Adipocyte (in vitro differentiated cells): ENCODE measurements at regions not wholly inside any gene's neighbourhood (a gene's known extent, or its start where the extent isn't known, plus 50 kb on each side); places are given as distances from the start of the nearest gene placed in this dataset.

Source experiments
- DNase-seq: peaks from one replicate; pipeline ENCODE4 v3.0.0-alpha.2; 2015; ENCODE audit warnings: low read depth
- H3K27me3 ChIP-seq: replicated peaks from 2 replicates; pipeline ENCODE4 v1.7.0; 2013; ENCODE audit warnings: mild to moderate bottlenecking, low read length, moderate library complexity; ENCODE audit not compliant: control insufficient read depth, insufficient read depth
- H3K36me3 ChIP-seq: 2 replicates; pipeline ENCODE4 v1.7.0; 2013; ENCODE audit warnings: low read length, mild to moderate bottlenecking, moderate library complexity; ENCODE audit not compliant: control insufficient read depth, insufficient read depth, severe bottlenecking
- H3K4me1 ChIP-seq: 2 replicates; pipeline ENCODE4 v1.7.0; 2013; ENCODE audit warnings: mild to moderate bottlenecking, low read length, moderate library complexity; ENCODE audit not compliant: control insufficient read depth, insufficient read depth
- H3K4me3 ChIP-seq: 2 replicates; pipeline ENCODE4 v1.7.0; 2013; ENCODE audit warnings: mild to moderate bottlenecking, low read length, moderate library complexity
- H3K9ac ChIP-seq: 2 replicates; pipeline ENCODE4 v1.7.0; 2013; ENCODE audit warnings: mild to moderate bottlenecking, low read length, moderate library complexity
- H3K9me3 ChIP-seq: 2 replicates; pipeline ENCODE4 v1.7.0; 2013; ENCODE audit warnings: mild to moderate bottlenecking, low read length, moderate library complexity; ENCODE audit not compliant: control insufficient read depth

DNA sequence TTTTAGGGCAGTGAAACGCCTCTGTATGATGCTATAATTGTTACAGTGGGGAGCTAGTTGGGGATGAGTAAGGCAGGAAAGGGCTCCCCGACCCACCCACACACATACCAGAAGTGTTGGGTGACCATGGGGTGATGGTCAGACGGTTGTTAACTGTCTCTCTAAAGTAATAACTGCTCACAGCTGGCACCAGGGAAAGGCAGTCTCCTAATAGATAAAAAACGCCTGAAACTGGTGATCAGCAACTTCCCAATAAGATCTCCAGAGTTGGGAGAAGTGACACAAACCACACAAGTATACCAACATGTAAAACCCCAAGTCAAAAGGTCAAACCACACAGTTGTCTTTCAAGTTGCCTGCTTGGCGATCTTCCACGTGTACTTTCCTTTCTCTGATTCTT is 346.5 kb upstream of the CNTN4 start:
- Histone ChIP-seq H3K4me3 (no peak overlapping the region), H3K9me3 (peaks cover 8% of the 10 kb centered on the region), H3K4me1 (no peaks in the 10 kb centered on the region), H3K36me3 (no peaks in the 10 kb centered on the region), H3K27me3 (no peaks in the 10 kb centered on the region), H3K9ac (no peak overlapping the region)
- DNase-seq: no peak

DNA sequence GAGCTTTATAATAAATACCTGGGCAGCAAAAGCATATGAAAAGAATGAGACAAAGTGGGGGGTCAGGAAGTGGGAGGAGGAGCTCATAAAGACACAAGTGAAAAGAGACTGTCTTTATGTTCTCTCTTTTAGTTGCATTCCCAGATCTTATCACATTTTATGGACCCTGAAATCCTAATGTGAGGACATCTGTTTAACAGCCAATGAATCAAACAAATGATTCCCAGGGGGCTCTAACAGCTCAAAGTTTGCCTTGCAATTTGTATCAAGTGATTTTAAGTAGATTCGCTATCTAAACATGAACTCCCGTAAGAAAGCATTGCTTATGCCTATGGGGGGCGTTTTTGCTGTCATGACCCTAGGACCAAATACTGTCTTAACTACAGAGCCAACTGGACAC is 332.3 kb upstream of the CNTN4 start:
- no peaks in the 10 kb centered on the region for H3K4me1 ChIP-seq
- no peak overlapping the region for H3K4me3 ChIP-seq
- no peak for DNase-seq
- peaks cover 2% of the 10 kb centered on the region for H3K9me3 ChIP-seq
- no peaks in the 10 kb centered on the region for H3K36me3 ChIP-seq
- H3K27me3 ChIP-seq: no peaks in the 10 kb centered on the region
- H3K9ac ChIP-seq: no peak overlapping the region

DNA sequence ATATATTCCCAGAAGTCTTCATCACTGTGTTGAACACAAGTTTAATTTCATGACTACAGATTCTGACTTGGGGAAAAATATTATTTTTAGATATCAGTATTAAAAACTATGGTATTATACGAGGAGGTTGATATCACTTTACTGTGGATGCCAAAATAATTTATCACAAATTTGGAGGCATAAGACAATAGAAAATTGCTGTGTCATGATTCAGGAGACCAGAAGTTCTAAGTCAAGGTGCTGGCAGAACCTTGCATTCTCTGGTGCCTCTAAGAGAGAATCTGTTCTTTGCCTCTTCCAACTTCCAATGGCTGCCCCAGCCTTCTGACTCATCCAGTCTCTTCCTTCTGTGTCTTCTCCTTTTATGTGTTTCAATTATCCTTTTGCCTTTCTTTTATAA is 325.0 kb upstream of the CNTN4 start:
- no peaks in the 10 kb centered on the region for H3K36me3 ChIP-seq

DNA sequence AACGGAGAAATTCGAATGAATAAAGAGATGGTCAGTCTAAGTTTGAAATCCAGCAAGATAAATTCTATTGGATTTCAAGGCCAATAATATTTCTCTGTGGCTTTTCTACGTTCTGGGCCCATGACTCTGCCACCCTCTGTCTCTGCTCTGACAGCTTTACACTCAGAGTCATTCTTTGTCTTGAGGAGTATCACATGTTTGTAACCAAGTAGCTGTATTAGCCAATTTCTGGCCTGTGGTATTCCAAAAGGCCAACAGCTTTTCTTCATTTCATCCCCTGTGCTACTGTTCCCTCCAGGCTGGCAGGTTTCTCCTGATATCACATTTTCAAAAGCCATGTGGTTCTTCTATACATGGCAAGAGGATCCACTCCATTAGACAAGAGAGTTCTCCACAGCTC is 324.1 kb upstream of the CNTN4 start:
- no peak overlapping the region for H3K4me3 ChIP-seq
- H3K9me3 ChIP-seq: no peaks in the 10 kb centered on the region
- no peak for DNase-seq
- H3K4me1 ChIP-seq: no peaks in the 10 kb centered on the region
- H3K9ac ChIP-seq: no peak overlapping the region
- no peaks in the 10 kb centered on the region for H3K27me3 ChIP-seq
- no peaks in the 10 kb centered on the region for H3K36me3 ChIP-seq

More for the DNA sequence above, 325.0 kb upstream of the CNTN4 start:
- no peak for DNase-seq
- Histone ChIP-seq H3K9me3 (no peaks in the 10 kb centered on the region), H3K9ac (no peak overlapping the region), H3K4me1 (no peaks in the 10 kb centered on the region), H3K4me3 (no peak overlapping the region), H3K27me3 (no peaks in the 10 kb centered on the region)

DNA sequence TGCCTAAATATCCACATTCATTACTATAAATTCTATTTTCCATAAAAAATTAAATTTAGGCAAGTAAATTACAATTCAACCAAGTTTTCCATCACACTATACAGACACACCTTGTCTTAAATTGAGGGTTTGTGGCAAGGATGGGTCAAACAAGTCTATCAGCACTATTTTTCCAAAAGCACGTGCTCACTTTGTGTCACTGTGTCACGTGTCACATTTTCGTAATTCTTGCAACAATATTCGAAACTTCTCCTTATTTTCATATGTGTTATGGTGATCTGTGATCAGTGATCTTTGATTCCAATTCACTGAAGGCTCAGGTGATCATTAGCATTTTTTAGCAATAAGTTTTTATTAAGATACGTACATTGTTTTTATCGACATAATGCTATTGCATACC is 323.3 kb upstream of the CNTN4 start:
- Histone ChIP-seq H3K36me3 (no peaks in the 10 kb centered on the region), H3K9me3 (no peaks in the 10 kb centered on the region), H3K4me1 (no peaks in the 10 kb centered on the region), H3K27me3 (no peaks in the 10 kb centered on the region), H3K9ac (no peak overlapping the region), H3K4me3 (no peak overlapping the region)
- no peak for DNase-seq

DNA sequence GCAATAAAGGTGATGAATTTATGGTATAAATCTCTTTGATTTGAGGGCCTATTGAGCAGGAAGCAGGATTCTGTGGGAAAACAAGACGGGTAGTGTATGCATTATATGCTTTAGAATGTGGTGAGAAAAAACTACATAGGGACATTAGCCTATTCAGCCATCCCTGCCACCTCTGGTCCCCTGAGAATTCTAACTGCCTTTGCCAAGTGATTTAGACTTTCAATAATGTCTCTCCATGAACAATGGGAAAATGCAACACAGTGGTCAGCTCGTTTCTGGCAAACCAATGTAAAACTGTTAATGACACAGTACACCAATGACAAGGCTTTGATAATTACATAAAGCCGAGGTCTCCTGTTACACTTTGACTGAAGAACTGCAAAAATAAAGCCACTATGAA is 314.7 kb upstream of the CNTN4 start:
- no peaks in the 10 kb centered on the region for H3K9me3 ChIP-seq

DNA sequence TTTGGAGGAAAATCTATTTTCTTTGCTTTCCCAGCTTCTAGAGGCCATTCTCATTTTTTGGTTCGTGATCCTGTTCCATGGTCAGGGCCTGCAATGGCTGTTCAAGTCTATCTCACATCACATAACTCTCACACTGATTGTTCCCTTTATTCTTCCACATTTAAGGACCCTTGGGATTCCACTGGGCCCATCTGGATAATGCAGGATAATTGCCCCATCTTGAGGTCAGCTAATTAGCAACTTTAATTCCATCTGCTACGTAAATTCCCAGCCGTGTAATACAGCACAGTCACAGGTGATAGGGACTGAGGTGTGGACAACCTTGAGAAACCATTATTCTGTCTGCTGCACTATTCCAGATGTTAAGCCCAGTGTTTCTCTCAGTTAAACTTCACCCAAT is 311.6 kb upstream of the CNTN4 start:
- no peaks in the 10 kb centered on the region for H3K4me1 ChIP-seq
- no peak overlapping the region for H3K9ac ChIP-seq
- DNase-seq: no peak
- H3K4me3 ChIP-seq: no peak overlapping the region
- H3K9me3 ChIP-seq: no peaks in the 10 kb centered on the region
- no peaks in the 10 kb centered on the region for H3K27me3 ChIP-seq
- H3K36me3 ChIP-seq: no peaks in the 10 kb centered on the region

More for the DNA sequence above, 314.7 kb upstream of the CNTN4 start:
- no peak overlapping the region for H3K9ac ChIP-seq
- no peak for DNase-seq
- H3K36me3 ChIP-seq: no peaks in the 10 kb centered on the region
- no peak overlapping the region for H3K4me3 ChIP-seq
- H3K27me3 ChIP-seq: no peaks in the 10 kb centered on the region
- no peaks in the 10 kb centered on the region for H3K4me1 ChIP-seq

DNA sequence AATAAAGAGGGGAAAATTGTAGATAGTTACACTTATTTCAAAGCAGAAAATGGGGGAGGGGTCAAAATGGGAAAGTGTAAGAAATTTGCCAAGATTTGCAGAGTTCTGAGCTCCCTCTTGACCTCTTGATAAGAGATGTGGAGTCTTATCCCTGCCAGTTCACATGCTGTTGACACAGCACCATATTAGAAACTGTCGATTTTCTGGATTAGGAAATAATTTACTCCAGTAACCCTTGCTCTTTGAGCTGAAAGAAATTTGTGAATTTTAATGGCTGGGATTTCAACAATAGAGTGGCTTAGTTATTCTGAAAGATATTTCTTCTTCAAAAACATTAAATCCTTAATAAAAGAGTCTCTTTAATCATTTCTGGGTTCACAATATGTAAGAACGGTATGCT is 306.2 kb upstream of the CNTN4 start:
- Histone ChIP-seq H3K4me1 (no peaks in the 10 kb centered on the region), H3K36me3 (no peaks in the 10 kb centered on the region), H3K9me3 (no peaks in the 10 kb centered on the region), H3K9ac (no peak overlapping the region), H3K4me3 (no peak overlapping the region), H3K27me3 (no peaks in the 10 kb centered on the region)
- no peak for DNase-seq

DNA sequence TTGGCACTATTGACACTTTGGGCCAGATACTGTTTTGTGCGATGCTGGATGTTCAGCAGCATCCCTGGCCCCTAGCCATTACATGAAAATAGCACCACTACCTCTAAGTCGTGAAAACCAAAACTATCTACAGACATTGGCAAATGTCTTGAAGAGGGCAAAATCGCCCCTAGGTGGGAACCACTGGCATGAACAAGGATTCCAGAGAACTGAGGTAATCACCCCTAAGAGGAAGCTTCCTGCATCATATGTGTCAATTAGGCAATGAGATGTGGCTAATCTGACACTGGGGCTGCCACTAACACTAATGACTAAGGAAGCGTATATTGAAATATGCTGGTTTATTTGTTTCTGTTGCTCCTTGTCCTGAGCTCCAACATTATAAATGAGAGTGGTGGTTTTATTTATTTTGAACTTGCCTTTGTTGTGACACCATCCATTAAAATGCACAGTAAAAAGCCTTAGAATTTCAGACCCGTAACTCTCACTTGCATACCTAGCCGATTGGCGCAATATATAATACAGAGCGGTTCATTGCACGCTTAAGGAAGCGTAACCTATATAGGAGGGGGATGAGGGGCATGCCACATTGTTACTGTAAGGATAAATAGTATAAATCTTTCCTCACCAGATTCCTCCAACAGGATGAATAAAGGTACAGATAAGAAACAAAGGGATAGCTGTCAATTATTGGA is 299.8 kb upstream of the CNTN4 start:
- Histone ChIP-seq H3K4me1 (no peaks in the 10 kb centered on the region), H3K9me3 (peaks cover 10% of the 10 kb centered on the region), H3K4me3 (no peak overlapping the region), H3K36me3 (no peaks in the 10 kb centered on the region), H3K9ac (no peak overlapping the region), H3K27me3 (no peaks in the 10 kb centered on the region)
- DNase-seq: no peak

DNA sequence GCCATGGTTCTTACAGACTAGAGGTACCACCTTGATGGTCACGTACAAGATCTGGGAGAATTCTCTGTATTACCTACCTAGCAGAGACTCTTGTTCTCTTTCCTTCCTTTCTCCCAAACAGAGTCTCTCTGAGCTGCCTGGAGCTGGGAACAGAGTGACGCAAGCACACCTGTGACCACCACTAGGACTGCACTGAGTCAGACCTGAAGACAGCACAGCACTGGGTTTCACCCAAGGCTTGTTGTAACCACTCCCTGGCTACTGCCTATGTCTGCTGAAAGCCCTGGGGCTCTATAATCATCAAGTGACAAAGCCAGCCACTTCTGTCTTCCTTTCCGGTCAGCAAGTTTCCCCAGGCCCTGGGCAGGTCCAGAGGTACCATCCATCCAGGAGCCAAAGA is 293.3 kb upstream of the CNTN4 start:
- Histone ChIP-seq H3K36me3 (no peaks in the 10 kb centered on the region), H3K4me3 (no peak overlapping the region), H3K9ac (no peak overlapping the region), H3K27me3 (no peaks in the 10 kb centered on the region), H3K4me1 (no peaks in the 10 kb centered on the region), H3K9me3 (peaks cover 38% of the 10 kb centered on the region)
- no peak for DNase-seq

DNA sequence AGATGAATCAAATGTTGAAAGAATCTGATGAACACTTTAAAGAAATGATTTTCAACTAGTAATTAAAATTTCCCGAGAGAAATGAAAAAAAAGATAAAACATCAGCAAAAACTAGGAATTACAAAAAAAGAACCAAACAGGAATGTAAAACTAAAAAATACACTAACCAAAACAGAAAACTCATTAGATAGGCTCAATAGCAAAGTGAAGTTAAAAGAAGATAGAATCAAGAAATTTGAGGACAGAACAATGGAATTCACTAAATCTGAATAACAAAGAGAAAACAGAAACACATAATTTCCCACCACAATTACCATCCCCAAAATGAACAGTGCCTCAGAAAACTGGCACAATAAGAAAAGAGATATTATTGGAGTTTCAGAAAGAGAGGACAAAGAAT is 290.1 kb upstream of the CNTN4 start:
- Histone ChIP-seq H3K4me1 (no peaks in the 10 kb centered on the region), H3K27me3 (no peaks in the 10 kb centered on the region), H3K9me3 (peaks cover 30% of the 10 kb centered on the region), H3K4me3 (no peak overlapping the region), H3K36me3 (no peaks in the 10 kb centered on the region), H3K9ac (no peak overlapping the region)
- DNase-seq: no peak

DNA sequence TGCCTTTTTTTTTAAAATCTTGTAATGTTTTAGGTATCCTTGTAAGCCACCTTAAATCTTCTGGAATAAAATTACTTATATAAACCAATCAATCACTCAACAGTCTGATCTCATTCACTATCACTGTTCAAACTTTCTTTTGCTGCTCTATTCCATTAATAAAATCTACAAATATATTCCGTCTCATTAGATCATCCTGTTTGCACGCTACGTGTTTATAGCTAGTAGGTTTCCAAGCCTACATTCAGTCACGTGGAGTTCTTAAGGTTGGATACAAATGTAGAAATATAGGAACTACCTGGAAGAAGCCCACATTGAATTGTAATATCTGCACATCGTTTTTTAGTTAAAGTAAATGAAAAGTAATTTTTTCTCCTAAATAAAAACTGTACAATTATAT is 274.8 kb upstream of the CNTN4 start:
- Histone ChIP-seq H3K4me3 (no peak overlapping the region), H3K9ac (no peak overlapping the region), H3K9me3 (peaks cover 6% of the 10 kb centered on the region), H3K27me3 (no peaks in the 10 kb centered on the region), H3K4me1 (no peaks in the 10 kb centered on the region), H3K36me3 (no peaks in the 10 kb centered on the region)
- no peak for DNase-seq
